Stimulated activated CD8-positive, alpha-beta memory T cell treated with anti-CD3 and anti-CD28 coated beads, Interleukin-7, amount 100 ng/mL, for 1 hour (primary cell): ENCODE measurements at regions not wholly inside any gene's neighbourhood (a gene's known extent, or its start where the extent isn't known, plus 50 kb on each side); places are given as distances from the start of the nearest gene placed in this dataset.
"Not testable (repeated sequence)": the region's sequence is repeated elsewhere in the genome, so short reads cannot be mapped to it uniquely, and the experiment has no call there.

ENCODE experiments used
- DNase-seq, 2 donors: peaks; one replicate each; pipeline ENCODE4 v3.0.0-alpha.2; 2020; ENCODE audit warnings: low read depth in 2 of 2

- DNase-seq = no peak
These were observed 175.2 kb upstream of the ATP2B1 start for GRCh38 chr12:89883630-89884389.

GRCh38 chr12:89882792-89883191 is 174.2 kb upstream of the ATP2B1 start:
- no peak for DNase-seq

GRCh38 chr12:89882050-89882449 is 173.4 kb upstream of the ATP2B1 start:
- DNase-seq = no peak

- peak; percentile 15 to 22 for DNase-seq
These were observed 172.2 kb upstream of the ATP2B1 start for GRCh38 chr12:89880690-89881350.

- no peak for DNase-seq
These were observed 171.1 kb upstream of the ATP2B1 start for GRCh38 chr12:89879766-89880165.

- no peak for DNase-seq
These were observed 170.3 kb upstream of the ATP2B1 start for GRCh38 chr12:89878950-89879349.

- DNase-seq = no peak
These were observed 169.7 kb upstream of the ATP2B1 start for GRCh38 chr12:89878327-89878726.

GRCh38 chr12:89877671-89878070 is 169.0 kb upstream of the ATP2B1 start:
- DNase-seq = no peak

- DNase-seq = no peak
These were observed 168.5 kb upstream of the ATP2B1 start for GRCh38 chr12:89877136-89877535.

GRCh38 chr12:89875809-89876208 is 167.2 kb upstream of the ATP2B1 start:
- DNase-seq = no peak

GRCh38 chr12:89875225-89875624 is 166.6 kb upstream of the ATP2B1 start:
- no peak for DNase-seq

GRCh38 chr12:89874146-89874545 is 165.5 kb upstream of the ATP2B1 start:
- no peak for DNase-seq

- DNase-seq = no peak
These were observed 165.1 kb upstream of the ATP2B1 start for GRCh38 chr12:89873745-89874144.

GRCh38 chr12:89872922-89873630 is 164.4 kb upstream of the ATP2B1 start:
- no peak for DNase-seq

GRCh38 chr12:89870413-89871184 is 162.0 kb upstream of the ATP2B1 start:
- DNase-seq = no peak

- not testable (repeated sequence) for DNase-seq
These were observed 159.0 kb upstream of the ATP2B1 start for GRCh38 chr12:89867611-89868010.

- DNase-seq = no peak
These were observed 155.8 kb upstream of the ATP2B1 start for GRCh38 chr12:89864411-89864810.

GRCh38 chr12:89863968-89864367 is 155.3 kb upstream of the ATP2B1 start:
- DNase-seq = no peak

- DNase-seq = peak in 1 of 2 donors; percentile 29
These were observed 154.9 kb upstream of the ATP2B1 start for GRCh38 chr12:89863493-89863938.

GRCh38 chr12:89862511-89863445 is 154.1 kb upstream of the ATP2B1 start:
- no peak for DNase-seq

- no peak for DNase-seq
These were observed 152.4 kb upstream of the ATP2B1 start for GRCh38 chr12:89861086-89861485.
